Cardiac muscle cell (in vitro differentiated cells and primary cell): ENCODE measurements at regions not wholly inside any gene's neighbourhood (a gene's known extent, or its start where the extent isn't known, plus 50 kb on each side); places are given as distances from the start of the nearest gene placed in this dataset.

Source experiments
- DNase-seq, 2 donors: peaks; one replicate each; pipeline versions ENCODE4 v3.0.0 to v3.0.0-alpha.2; 2010 to 2017; ENCODE audit warnings: low read depth in 1 of 2, low spot score in 1 of 2
- H3K27ac ChIP-seq: fragments of 200-600 bp; sonication (generic); 2 replicates; pipeline ENCODE4 v1.5.1; 2016
- H3K27me3 ChIP-seq: fragments of 200-600 bp; sonication (generic); 2 replicates; pipeline ENCODE4 v1.6.0; 2016; ENCODE audit warnings: control low read depth
- H3K36me3 ChIP-seq: fragments of 200-600 bp; sonication (generic); 2 replicates; pipeline ENCODE4 v1.5.1; 2016; ENCODE audit warnings: control low read depth
- H3K4me1 ChIP-seq: fragments of 200-600 bp; sonication (generic); 2 replicates; pipeline ENCODE4 v1.8.1; 2017; ENCODE audit warnings: low read depth, mild to moderate bottlenecking, mixed run types
- H3K4me3 ChIP-seq: fragments of 200-600 bp; sonication (generic); 2 replicates; pipeline ENCODE4 v1.5.1; 2016; ENCODE audit warnings: mild to moderate bottlenecking
- H3K9me3 ChIP-seq: fragments of 200-600 bp; sonication (generic); 2 replicates; pipeline ENCODE4 v1.5.1; 2017; ENCODE audit warnings: low read depth, mild to moderate bottlenecking, control low read depth
- TF ChIP-seq, protein P1 (sequence below): IDR thresholded peaks from 2 replicates; pipeline ENCODE4 v1.5.1; 2012; ENCODE audit warnings: low read depth, mild to moderate bottlenecking, low read length

DNA sequence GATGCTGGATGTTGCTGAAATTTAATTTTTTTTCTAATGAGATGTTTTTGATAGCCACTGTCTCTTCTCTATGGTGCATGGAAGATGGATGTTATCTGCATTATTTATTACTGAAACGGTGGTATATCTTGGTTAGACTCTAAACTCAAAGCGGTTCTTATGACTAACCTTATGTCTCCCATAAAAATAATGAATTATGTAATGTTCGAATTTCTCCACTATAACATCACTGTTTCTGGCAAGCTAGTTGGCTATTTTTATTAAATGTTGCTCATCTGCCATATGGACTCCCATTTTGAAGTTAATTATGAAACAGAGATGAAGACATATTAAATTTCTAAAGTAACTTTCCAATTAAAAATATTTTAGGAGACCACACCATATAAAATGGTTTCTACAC is 808.6 kb upstream of the ADGRL4 start:
- TF ChIP-seq, protein P1, sequence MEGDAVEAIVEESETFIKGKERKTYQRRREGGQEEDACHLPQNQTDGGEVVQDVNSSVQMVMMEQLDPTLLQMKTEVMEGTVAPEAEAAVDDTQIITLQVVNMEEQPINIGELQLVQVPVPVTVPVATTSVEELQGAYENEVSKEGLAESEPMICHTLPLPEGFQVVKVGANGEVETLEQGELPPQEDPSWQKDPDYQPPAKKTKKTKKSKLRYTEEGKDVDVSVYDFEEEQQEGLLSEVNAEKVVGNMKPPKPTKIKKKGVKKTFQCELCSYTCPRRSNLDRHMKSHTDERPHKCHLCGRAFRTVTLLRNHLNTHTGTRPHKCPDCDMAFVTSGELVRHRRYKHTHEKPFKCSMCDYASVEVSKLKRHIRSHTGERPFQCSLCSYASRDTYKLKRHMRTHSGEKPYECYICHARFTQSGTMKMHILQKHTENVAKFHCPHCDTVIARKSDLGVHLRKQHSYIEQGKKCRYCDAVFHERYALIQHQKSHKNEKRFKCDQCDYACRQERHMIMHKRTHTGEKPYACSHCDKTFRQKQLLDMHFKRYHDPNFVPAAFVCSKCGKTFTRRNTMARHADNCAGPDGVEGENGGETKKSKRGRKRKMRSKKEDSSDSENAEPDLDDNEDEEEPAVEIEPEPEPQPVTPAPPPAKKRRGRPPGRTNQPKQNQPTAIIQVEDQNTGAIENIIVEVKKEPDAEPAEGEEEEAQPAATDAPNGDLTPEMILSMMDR = no peak
- no peaks in the 10 kb centered on the region for H3K27me3 ChIP-seq
- no peak for DNase-seq
- no peak overlapping the region for H3K27ac ChIP-seq
- H3K4me3 ChIP-seq = no peak overlapping the region
- no peaks in the 10 kb centered on the region for H3K36me3 ChIP-seq
- no peaks in the 10 kb centered on the region for H3K9me3 ChIP-seq
- H3K4me1 ChIP-seq = peaks cover 10% of the 10 kb centered on the region

DNA sequence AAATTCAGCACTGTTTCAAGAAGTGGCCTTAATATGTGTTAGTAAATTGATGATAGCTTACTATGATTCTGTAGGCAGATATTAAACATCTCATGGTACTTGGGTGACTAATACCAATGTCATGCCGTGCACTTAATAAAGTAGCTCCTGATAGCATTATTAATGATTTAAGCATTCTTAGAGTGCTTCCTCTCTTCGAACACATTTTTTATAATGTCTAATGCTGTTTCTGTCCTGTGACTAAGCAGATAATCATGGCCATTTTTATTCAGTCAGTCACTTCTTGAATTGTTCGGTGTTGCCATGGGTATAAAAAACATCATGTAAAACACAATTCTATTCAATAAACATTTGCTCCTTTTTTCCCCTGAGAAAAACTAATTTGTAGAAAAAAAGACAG is 804.6 kb upstream of the ADGRL4 start:
- Histone ChIP-seq H3K27ac (no peak overlapping the region), H3K4me3 (no peak overlapping the region), H3K9me3 (no peaks in the 10 kb centered on the region), H3K36me3 (no peaks in the 10 kb centered on the region), H3K27me3 (no peaks in the 10 kb centered on the region), H3K4me1 (peaks cover 10% of the 10 kb centered on the region)
- TF ChIP-seq, protein P1 = no peak
- DNase-seq = peak in 1 of 2 donors; percentile 61

DNA sequence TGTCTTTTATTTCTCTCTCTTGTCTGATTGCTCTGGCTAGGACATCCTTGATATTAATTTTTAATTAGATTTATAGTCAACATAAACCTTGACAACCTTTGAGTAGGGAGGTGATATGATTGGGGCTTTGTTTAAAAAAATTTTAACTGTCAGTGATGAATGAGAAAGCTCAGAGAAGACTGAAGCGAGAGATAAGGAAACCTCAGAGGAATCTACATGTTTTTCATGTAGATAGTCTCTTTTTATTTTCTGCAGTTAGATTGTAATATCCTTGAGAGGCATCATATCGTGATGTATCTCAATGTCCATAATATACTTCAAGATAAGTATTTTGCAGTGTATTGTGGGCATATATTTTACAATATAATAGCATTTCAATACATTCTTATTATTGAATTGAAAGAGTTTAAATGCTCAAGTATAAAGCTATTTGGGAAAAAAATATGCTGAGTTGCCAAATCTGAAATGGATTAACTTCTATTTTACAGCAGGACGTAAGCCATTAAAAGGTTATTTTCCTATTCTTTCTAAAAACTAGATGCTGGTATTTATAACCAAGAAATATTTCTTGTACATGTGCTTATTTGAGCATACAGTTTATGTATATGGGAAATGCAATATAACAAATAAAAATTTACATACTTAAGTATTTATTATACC is 802.4 kb upstream of the ADGRL4 start:
- DNase-seq = no peak
- TF ChIP-seq, protein P1 = no peak

DNA sequence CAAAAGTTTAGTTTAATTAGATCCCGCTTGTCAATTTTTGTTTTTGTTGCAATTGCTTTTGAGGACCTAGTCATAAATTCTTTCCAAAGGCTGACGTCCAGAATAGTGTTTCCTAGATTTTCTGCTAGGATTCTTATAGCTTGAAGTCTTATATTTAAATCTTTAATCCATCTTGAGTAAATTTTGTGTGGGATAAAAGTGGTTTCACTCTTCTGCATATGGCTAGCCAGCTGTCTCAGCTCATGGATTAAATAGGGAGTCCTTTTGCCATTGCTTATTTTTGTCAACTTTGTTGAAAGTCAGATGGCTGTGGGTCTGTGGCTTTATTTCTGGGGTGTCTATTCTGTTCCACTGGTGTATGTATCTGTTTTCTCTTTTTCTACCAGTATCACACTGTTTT is 801.3 kb upstream of the ADGRL4 start:
- no peak overlapping the region for H3K27ac ChIP-seq
- H3K9me3 ChIP-seq = no peaks in the 10 kb centered on the region
- no peaks in the 10 kb centered on the region for H3K27me3 ChIP-seq
- peaks cover 22% of the 10 kb centered on the region for H3K4me1 ChIP-seq
- no peaks in the 10 kb centered on the region for H3K36me3 ChIP-seq
- no peak overlapping the region for H3K4me3 ChIP-seq
- no peak for DNase-seq
- TF ChIP-seq, protein P1 = no peak

More for the DNA sequence above, 802.4 kb upstream of the ADGRL4 start:
- H3K4me3 ChIP-seq = no peak overlapping the region
- H3K4me1 ChIP-seq = peaks cover 14% of the 10 kb centered on the region
- H3K27ac ChIP-seq = no peak overlapping the region
- no peaks in the 10 kb centered on the region for H3K27me3 ChIP-seq
- H3K9me3 ChIP-seq = no peaks in the 10 kb centered on the region
- no peaks in the 10 kb centered on the region for H3K36me3 ChIP-seq

DNA sequence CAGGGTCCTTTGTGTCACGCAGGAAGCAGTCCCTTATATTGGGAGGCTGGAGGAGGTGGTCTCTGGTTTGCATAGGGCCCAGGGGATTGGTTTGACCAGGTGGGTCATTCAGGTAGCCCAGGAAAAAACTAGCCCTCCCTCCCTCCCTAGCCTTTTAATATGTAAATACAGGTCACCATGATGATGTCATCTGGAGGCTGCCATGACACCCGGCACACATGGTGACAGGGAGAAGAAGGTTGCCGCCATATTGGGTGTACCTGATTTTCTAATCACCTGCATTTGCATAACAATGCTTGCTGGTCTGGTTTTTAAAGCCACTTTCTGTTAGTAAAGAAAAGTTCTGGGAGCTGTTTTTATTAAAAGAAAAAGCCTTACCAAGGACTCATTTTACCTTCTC is 791.0 kb upstream of the ADGRL4 start:
- TF ChIP-seq, protein P1 = no peak
- H3K4me3 ChIP-seq = no peak overlapping the region
- no peaks in the 10 kb centered on the region for H3K27me3 ChIP-seq
- H3K4me1 ChIP-seq = no peaks in the 10 kb centered on the region
- no peaks in the 10 kb centered on the region for H3K9me3 ChIP-seq
- no peaks in the 10 kb centered on the region for H3K36me3 ChIP-seq
- no peak overlapping the region for H3K27ac ChIP-seq
- no peak for DNase-seq
